Activated CD8-positive, alpha-beta memory T cell treated with anti-CD3 and anti-CD28 coated beads, Interleukin-2, amount 10 ng/mL, durations not matched to agents 7 days and 5 days (primary cell): ENCODE measurements at regions not wholly inside any gene's neighbourhood (a gene's known extent, or its start where the extent isn't known, plus 50 kb on each side); places are given as distances from the start of the nearest gene placed in this dataset.
"Not testable (repeated sequence)": the region's sequence is repeated elsewhere in the genome, so short reads cannot be mapped to it uniquely, and the experiment has no call there.

ENCODE experiments used
- ATAC-seq: fragments of 150-1000 bp; cut with Tn5 transposase; one replicate; pipeline ENCODE4 v1.10.0; 2021; ENCODE audit warnings: moderate library complexity
- CTCF ChIA-PET: fragments of 350-600 bp; sonication (Branson Sonifier 250); formaldehyde crosslinking; loops from one replicate; lab custom pipeline; 2021; ENCODE audit warnings: antibody characterized with exemption; lab: Charles Lee
- DNase-seq: peaks from one replicate; pipeline ENCODE4 v3.0.0-alpha.2; 2020
- H3K27ac Mint-ChIP-seq: one replicate; pipeline ENCODE4 v1.8.0; 2021; ENCODE audit warnings: mild to moderate bottlenecking, mixed read lengths
- H3K27me3 Mint-ChIP-seq: one replicate; pipeline ENCODE4 v1.8.0; 2021; ENCODE audit warnings: mixed read lengths
- H3K36me3 Mint-ChIP-seq: one replicate; pipeline ENCODE4 v1.8.0; 2021; ENCODE audit warnings: mild to moderate bottlenecking, mixed read lengths
- H3K4me1 Mint-ChIP-seq: one replicate; pipeline ENCODE4 v1.8.0; 2021; ENCODE audit warnings: mixed read lengths
- H3K4me3 Mint-ChIP-seq: one replicate; pipeline ENCODE4 v1.8.0; 2021; ENCODE audit warnings: mild to moderate bottlenecking, moderate library complexity, mixed read lengths
- H3K9me3 Mint-ChIP-seq: one replicate; pipeline ENCODE4 v1.8.0; 2022; ENCODE audit warnings: low read depth, mixed read lengths

DNA sequence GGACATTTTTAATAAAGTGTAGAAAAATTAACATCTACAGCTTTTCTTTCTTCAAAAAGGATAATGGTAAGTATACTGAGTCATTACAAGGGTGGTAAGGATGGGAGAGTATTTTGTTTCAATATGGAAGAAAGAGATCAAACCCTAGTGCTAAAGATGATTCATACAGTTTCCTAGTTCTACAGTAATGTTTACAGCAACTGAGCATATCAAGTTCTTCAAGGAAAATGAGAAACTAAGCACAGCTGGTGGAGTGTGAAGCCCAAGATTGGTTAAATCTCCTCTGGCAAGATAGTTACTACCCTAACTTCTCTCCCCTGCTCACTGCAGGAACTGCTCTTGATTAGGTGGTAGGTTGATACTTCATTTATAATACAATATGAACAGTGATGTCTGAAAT is 467.5 kb downstream of the XIRP2 start:
- ATAC-seq, result no peak
- no peak overlapping the region for H3K4me3 Mint-ChIP-seq
- DNase-seq, result no peak
- H3K4me1 Mint-ChIP-seq, result no peaks in the 10 kb centered on the region
- H3K27ac Mint-ChIP-seq, result no peak overlapping the region
- no peaks in the 10 kb centered on the region for H3K27me3 Mint-ChIP-seq
- CTCF ChIA-PET, result no interaction called here
- H3K9me3 Mint-ChIP-seq, result peaks cover 2% of the 10 kb centered on the region
- no peaks in the 10 kb centered on the region for H3K36me3 Mint-ChIP-seq

DNA sequence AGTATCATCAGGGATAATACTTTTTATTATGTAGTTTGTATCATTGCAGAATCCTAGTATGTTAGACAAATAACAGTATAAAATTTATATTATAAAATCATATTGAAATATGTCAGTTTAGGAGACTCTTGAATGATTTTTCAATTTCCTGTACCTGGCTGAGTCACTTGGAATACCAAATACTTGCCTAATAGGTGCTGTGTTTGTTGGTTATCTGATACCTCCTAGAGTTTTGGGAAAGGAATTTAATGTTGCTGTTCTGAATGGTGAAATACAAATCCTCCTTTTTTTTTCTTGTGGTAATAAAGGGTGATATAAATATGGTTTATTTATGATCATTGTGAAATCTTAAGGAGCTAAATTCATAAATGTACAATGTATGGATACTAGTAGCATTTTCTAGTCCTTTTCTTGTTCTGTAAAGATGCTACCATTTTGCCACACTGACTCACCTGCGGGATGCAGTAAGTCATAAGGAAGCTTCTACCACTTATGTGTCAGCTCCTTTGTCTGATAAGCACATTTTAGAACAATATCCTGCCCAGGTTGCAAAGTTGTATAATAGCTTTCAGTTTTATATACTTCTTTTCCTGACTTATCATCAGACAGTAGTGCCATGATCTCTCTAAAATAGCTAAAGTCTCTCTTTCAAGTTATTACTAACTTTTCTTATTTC is 465.5 kb downstream of the XIRP2 start:
- no peaks in the 10 kb centered on the region for H3K4me1 Mint-ChIP-seq
- DNase-seq (no peak), ATAC-seq (no peak)
- H3K9me3 Mint-ChIP-seq, result peaks cover 2% of the 10 kb centered on the region
- no peak overlapping the region for H3K27ac Mint-ChIP-seq
- H3K27me3 Mint-ChIP-seq, result no peaks in the 10 kb centered on the region
- no peaks in the 10 kb centered on the region for H3K36me3 Mint-ChIP-seq
- no peak overlapping the region for H3K4me3 Mint-ChIP-seq
- CTCF ChIA-PET, result no interaction called here

DNA sequence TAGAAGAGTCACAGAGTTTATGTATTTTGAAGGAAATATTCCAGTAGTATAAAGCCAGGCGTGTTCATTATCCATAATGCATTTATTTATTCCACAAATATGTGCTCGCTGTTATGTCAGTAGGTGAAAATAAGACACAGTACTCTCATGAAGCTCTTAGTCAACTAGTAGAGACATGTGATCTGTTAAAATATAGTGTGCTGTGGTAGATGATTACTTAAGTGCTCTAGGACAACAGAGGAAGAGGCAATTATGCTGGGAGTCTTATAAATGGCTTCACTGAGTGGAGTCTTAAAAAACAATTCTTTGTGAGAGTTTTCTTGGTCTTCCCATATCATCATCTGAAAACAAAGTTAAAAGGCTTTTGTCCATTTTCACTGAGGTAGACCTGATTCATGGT is 457.3 kb downstream of the XIRP2 start:
- ATAC-seq (no peak), DNase-seq (no peak)
- Mint-ChIP-seq H3K4me1 (no peaks in the 10 kb centered on the region), H3K9me3 (no peaks in the 10 kb centered on the region), H3K27ac (no peak overlapping the region), H3K27me3 (no peaks in the 10 kb centered on the region), H3K36me3 (no peaks in the 10 kb centered on the region), H3K4me3 (no peak overlapping the region)
- CTCF ChIA-PET, result no interaction called here

DNA sequence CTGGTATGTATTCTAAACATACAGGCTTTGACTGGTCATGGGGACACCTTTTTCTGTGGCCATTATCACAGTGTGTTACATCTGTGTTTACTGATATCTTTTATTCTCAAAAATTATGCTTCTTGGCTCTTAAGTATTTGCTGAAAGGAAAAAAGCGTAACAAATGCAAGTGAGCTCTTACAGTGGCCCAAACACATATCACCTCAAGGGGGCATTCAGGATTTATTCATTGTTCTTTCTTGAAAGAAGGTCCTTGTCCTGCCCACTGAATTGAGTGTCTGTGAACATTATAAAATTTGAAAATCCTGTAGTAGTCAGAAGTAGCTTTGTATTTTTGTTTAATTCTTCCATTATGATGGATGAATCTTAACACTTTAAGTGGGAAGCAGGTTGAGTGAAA is 454.5 kb downstream of the XIRP2 start:
- Mint-ChIP-seq H3K27me3 (no peaks in the 10 kb centered on the region), H3K4me3 (no peak overlapping the region), H3K9me3 (no peaks in the 10 kb centered on the region), H3K36me3 (no peaks in the 10 kb centered on the region), H3K4me1 (no peaks in the 10 kb centered on the region), H3K27ac (no peak overlapping the region)
- CTCF ChIA-PET, result no interaction called here
- DNase-seq (no peak), ATAC-seq (no peak)

DNA sequence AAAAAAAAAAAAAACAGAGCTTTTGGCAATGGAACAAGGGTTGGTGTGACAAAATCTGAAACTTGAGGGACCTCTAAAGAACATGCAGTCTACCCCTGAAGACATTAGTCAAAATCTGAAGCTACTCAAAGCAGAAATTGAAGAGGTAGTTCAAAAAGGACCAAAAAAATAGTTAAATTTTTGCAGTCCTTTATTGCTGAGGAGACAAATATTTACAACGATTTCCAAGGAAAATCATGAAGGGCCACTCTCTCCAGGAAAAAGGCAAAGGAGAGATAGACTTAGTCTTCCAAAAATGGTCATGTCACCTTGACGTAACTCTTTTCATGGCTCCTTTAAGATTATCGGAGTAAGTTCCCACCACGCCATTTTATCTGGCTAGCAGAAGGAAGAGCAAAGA is 452.0 kb downstream of the XIRP2 start:
- no peak for DNase-seq
- no peaks in the 10 kb centered on the region for H3K4me1 Mint-ChIP-seq
- no peaks in the 10 kb centered on the region for H3K27me3 Mint-ChIP-seq
- H3K36me3 Mint-ChIP-seq, result no peaks in the 10 kb centered on the region
- ATAC-seq, result no peak
- no peak overlapping the region for H3K4me3 Mint-ChIP-seq
- CTCF ChIA-PET, result no interaction called here
- no peak overlapping the region for H3K27ac Mint-ChIP-seq
- H3K9me3 Mint-ChIP-seq, result no peaks in the 10 kb centered on the region

DNA sequence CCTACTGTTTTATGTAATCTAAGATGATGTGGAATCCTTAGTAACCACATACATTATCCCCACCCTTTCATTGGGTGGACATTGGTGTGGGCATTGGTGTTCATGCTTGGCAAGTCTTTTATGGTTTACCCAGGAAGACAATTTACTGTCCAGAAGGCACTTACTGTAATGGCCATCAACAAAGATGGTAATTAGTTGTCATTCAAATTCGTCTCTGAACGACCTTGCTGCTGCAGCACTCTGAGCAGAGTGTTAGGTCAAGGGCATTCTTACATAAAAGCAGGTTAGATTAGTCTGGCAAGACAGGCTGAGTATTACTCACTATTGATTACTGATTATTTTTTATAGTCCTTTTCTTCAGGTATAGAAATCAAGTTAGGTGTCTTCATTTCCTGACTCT is 447.9 kb downstream of the XIRP2 start:
- no peaks in the 10 kb centered on the region for H3K4me1 Mint-ChIP-seq
- no peaks in the 10 kb centered on the region for H3K36me3 Mint-ChIP-seq
- no peak overlapping the region for H3K27ac Mint-ChIP-seq
- DNase-seq (no peak), ATAC-seq (no peak)
- CTCF ChIA-PET, result no interaction called here
- H3K27me3 Mint-ChIP-seq, result no peaks in the 10 kb centered on the region
- no peak overlapping the region for H3K4me3 Mint-ChIP-seq
- no peaks in the 10 kb centered on the region for H3K9me3 Mint-ChIP-seq

DNA sequence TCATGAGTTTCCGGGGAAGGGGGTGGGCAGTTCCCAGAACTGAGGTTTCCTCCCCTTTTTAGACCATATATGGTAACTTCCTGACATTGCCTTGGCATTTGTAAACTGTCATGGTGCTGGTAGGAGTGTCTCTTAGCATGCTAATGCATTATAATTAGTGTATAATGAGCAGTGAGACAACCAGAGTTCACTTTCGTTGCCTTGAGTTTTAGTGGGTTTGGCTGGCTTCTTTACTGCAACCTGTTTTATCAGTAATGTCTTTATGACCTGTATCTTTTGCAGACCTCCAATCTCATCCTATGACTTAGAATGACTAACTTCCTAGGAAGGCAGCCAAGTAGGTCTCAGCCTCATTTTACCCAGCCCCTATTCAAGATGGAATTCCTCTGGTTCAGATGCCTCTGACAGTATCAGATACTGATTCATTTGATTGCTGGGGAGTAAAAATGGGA is 447.3 kb downstream of the XIRP2 start:
- Mint-ChIP-seq H3K4me1 (no peaks in the 10 kb centered on the region), H3K27me3 (no peaks in the 10 kb centered on the region), H3K4me3 (no peak overlapping the region), H3K9me3 (no peaks in the 10 kb centered on the region), H3K36me3 (no peaks in the 10 kb centered on the region), H3K27ac (no peak overlapping the region)
- ATAC-seq (no peak), DNase-seq (no peak)
- CTCF ChIA-PET, result no interaction called here

DNA sequence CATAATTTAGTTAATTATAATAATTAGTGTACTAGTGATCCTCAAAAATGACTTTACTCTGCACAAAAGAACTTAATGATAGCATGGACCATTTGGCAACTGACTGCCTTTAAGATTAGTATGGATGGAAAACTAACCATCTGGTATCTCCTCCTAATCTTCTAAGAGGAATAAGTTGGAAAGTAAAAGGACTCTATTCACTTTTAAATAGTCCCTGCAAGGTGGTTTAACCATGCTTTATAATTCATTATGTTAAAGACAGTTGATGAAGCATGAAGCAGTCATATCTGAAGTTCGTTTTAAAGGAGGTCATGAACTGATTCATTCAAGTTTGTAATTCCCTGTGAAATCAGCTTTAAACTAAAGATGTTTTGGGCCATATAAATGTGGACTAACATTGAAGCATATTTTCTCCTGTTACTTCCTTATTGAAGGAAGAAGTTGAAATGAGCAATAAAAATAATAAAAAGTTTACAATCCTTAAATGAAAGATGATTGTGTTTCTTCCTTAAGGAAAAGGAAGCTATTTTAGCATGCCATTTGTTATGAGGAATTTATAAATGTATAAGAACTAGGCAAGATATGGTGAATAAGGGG is 446.0 kb downstream of the XIRP2 start:
- Mint-ChIP-seq H3K27me3 (no peaks in the 10 kb centered on the region), H3K36me3 (no peaks in the 10 kb centered on the region), H3K9me3 (no peaks in the 10 kb centered on the region), H3K27ac (no peak overlapping the region), H3K4me3 (no peak overlapping the region), H3K4me1 (no peaks in the 10 kb centered on the region)
- CTCF ChIA-PET, result interaction anchor here (0.6 kb wide), 1 partner anchor 77 kb away, joined by 3 read pairs; no protein-coding TSS in a partner anchor
- ATAC-seq (no peak), DNase-seq (no peak)

DNA sequence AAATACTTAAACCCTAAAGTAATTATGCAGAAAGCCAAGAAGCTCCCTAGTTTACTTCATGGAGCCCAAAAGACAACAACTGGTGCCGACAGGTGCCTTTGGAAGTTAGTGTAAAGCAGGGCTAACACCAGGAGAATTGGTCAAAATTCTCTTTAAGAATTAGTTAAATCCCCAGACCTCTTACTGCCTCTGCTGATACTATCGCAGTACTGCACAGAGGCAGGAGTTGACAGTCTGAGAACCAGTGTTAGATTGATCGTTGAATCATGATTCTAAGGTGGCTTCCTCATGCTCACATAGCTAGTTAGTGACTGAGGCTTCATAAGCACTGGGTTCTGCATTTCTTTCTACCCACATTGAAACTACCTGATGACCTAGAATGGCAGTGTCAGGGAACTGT is 445.0 kb downstream of the XIRP2 start:
- Mint-ChIP-seq H3K27ac (no peak overlapping the region), H3K27me3 (no peaks in the 10 kb centered on the region), H3K4me3 (no peak overlapping the region), H3K36me3 (no peaks in the 10 kb centered on the region), H3K9me3 (no peaks in the 10 kb centered on the region), H3K4me1 (no peaks in the 10 kb centered on the region)
- CTCF ChIA-PET, result no interaction called here
- ATAC-seq (no peak), DNase-seq (no peak)

DNA sequence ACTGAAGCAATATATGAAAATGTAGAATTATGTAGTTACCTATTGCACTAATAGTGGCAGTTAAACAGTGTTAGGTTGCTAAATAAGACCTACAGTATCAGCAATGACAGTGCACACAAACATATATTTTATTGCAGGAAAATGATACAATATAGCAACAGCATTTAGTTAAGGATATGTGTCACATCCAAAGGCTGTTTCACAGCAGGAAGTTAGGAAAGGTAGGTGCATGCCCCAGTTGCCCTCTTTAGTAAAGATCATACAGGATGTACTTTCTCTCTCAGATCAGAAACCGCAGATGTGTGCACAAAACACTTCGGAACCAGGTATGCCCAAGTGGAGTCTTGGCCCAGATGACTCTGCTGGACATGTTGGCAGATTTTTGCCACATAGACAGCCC is 444.1 kb downstream of the XIRP2 start:
- Mint-ChIP-seq H3K9me3 (no peaks in the 10 kb centered on the region), H3K4me3 (no peak overlapping the region), H3K36me3 (no peaks in the 10 kb centered on the region), H3K27ac (no peak overlapping the region), H3K27me3 (no peaks in the 10 kb centered on the region), H3K4me1 (no peaks in the 10 kb centered on the region)
- ATAC-seq (no peak), DNase-seq (no peak)
- CTCF ChIA-PET, result no interaction called here

DNA sequence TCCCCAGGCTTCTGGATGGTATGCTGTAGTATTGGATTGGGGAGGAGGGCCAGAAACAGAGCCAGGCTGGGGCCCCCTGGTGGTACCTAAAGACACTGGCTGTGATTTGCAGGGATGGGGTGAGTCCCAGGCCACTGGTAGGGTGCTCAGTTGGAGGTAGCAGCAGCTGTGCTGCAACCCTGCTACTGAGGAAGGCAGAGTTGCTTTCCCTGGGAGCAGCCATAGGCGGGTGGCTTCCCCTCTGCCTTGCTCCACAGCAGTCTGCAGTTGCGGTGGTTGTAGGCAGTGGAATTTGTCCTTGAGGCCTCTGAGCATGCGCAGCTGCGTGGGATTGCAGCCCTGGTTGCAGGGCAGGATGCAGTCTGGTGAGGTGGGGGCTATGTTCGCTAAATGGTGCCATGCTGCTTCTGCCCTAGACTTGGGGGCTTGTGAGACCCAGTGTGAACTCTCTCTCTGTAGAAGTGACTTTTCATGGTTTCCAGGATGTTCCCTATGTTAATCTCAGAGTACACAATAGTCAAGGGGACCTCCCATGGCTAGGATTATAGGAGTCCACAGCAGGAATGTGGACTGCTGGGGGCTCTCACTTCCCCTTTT is 443.5 kb downstream of the XIRP2 start:
- H3K27me3 Mint-ChIP-seq, result no peaks in the 10 kb centered on the region
- CTCF ChIA-PET, result no interaction called here
- H3K4me3 Mint-ChIP-seq, result no peak overlapping the region
- no peak for DNase-seq
- H3K36me3 Mint-ChIP-seq, result no peaks in the 10 kb centered on the region
- H3K4me1 Mint-ChIP-seq, result no peaks in the 10 kb centered on the region
- ATAC-seq, result no peak
- no peaks in the 10 kb centered on the region for H3K9me3 Mint-ChIP-seq
- no peak overlapping the region for H3K27ac Mint-ChIP-seq

DNA sequence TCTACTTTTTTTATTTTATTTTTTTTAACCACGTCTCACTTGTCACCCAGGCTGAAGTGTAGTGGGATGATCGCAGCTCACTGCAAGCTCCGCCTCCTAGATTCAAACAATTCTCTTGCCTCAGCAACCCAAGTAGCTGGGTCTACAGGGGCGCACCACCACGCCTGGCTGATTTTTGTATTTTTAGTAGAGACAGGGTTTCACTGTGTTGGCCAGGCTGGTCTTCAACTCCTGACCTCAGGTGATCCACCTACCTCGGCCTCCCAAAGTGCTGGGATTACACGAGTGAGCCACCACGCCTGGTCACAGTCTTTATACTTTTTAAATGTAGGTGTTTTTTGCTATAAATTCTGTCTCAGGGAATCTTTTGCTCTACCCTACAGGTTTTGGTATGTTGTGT is 440.5 kb downstream of the XIRP2 start:
- ATAC-seq, H3K9me3 Mint-ChIP-seq, H3K36me3 Mint-ChIP-seq, H3K27ac Mint-ChIP-seq, DNase-seq, H3K4me3 Mint-ChIP-seq, H3K4me1 Mint-ChIP-seq, H3K27me3 Mint-ChIP-seq, CTCF ChIA-PET: not testable (repeated sequence)

DNA sequence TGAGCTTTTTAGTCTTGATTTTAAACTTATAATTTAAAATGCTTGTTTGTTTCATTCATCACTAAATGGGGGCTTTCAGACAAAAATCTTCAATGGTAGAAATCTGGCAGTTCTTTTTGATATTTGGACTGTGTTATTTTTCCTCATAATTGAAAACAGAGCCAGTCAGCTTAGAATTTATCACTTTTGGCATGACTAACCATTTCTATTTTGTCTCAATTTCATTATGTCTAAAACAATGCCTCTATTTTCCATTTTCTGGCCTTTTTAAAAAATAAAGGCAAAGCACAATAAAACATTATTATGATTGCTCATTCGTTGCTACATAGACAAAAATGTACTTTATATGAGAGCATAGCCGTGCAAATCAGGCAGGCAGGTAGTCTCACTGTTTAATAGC is 434.5 kb downstream of the XIRP2 start:
- CTCF ChIA-PET, result no interaction called here
- Mint-ChIP-seq H3K27me3 (no peaks in the 10 kb centered on the region), H3K4me1 (no peaks in the 10 kb centered on the region), H3K4me3 (no peak overlapping the region), H3K36me3 (no peaks in the 10 kb centered on the region), H3K27ac (no peak overlapping the region), H3K9me3 (no peaks in the 10 kb centered on the region)
- DNase-seq (no peak), ATAC-seq (no peak)

DNA sequence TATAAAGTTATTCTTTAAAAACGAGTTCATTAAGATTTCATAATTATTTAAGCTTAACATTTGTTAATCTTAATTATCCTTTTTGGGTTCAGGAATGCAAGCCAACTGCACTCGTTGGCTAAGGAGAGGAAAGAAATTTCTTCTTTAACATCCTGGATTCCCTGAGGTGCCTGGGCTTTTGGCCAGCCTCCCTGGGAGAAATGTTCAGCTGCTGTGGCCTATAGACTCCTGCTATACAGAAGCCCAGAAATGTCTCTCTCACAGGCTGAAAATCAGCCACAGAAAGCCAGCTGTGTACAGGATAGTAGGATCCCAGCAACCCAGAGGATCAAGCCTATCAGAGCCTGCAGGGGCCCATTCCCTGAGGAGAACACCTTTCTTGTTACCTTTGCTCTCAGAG is 430.3 kb downstream of the XIRP2 start:
- H3K4me1 Mint-ChIP-seq, result no peaks in the 10 kb centered on the region
- CTCF ChIA-PET, result no interaction called here
- DNase-seq (no peak), ATAC-seq (no peak)
- no peaks in the 10 kb centered on the region for H3K36me3 Mint-ChIP-seq
- no peak overlapping the region for H3K4me3 Mint-ChIP-seq
- no peak overlapping the region for H3K27ac Mint-ChIP-seq
- H3K9me3 Mint-ChIP-seq, result no peaks in the 10 kb centered on the region
- no peaks in the 10 kb centered on the region for H3K27me3 Mint-ChIP-seq
